GM10266 (cell line): ENCODE measurements at regions not wholly inside any gene's neighbourhood (a gene's known extent, or its start where the extent isn't known, plus 50 kb on each side); places are given as distances from the start of the nearest gene placed in this dataset.

Experiments
- DNase-seq: peaks from one replicate; pipeline ENCODE4 v3.0.0; 2012; ENCODE audit errors: extremely low spot score
- TF ChIP-seq, protein P1 (sequence below): IDR thresholded peaks from 2 replicates; pipeline ENCODE4 v1.5.1; 2012; ENCODE audit warnings: mild to moderate bottlenecking, low read depth; ENCODE audit not compliant: control insufficient read depth, insufficient read depth; ENCODE audit errors: missing control alignments

DNA sequence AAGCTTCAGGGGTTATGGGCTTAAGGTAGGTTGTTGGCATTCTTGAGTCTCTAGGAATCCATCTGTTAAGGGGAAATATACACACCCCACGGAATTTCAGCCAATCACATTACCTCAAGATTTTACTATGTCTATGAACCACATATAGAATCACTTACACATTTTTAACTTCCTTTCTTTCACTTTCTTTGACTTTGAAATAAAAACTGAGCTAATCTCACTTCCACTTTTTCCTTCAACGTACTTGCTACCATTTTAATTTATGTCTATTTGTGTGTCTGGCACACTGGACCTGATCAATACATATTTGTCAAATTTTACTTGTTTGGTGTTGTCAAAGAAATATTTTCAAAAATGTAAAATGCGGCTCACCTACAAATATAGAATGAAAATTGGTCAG, 545.4 kb upstream of the JAG1 start:
- DNase-seq, result no peak
- TF ChIP-seq, protein P1, sequence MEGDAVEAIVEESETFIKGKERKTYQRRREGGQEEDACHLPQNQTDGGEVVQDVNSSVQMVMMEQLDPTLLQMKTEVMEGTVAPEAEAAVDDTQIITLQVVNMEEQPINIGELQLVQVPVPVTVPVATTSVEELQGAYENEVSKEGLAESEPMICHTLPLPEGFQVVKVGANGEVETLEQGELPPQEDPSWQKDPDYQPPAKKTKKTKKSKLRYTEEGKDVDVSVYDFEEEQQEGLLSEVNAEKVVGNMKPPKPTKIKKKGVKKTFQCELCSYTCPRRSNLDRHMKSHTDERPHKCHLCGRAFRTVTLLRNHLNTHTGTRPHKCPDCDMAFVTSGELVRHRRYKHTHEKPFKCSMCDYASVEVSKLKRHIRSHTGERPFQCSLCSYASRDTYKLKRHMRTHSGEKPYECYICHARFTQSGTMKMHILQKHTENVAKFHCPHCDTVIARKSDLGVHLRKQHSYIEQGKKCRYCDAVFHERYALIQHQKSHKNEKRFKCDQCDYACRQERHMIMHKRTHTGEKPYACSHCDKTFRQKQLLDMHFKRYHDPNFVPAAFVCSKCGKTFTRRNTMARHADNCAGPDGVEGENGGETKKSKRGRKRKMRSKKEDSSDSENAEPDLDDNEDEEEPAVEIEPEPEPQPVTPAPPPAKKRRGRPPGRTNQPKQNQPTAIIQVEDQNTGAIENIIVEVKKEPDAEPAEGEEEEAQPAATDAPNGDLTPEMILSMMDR, result no peak

DNA sequence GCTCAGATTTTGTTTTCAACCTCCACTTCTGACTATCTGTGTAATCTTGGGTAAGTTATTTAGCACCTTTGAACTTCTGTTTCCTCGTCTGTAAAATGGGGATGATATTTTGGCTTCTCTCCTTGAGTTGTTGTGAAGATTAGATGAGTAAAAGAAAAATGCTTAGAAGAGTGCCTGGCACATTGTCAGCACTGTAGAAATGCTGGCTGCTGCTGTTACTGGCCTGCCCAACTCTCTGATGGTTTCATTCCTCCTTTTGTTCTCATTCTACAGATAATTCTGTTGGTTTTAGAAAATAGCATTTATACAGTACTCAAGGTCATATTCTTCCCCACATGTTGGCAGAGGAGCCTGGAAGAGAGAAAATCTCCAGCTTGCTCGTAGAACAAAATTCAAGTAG, 547.2 kb upstream of the JAG1 start:
- TF ChIP-seq, protein P1, result no peak
- no peak for DNase-seq

DNA sequence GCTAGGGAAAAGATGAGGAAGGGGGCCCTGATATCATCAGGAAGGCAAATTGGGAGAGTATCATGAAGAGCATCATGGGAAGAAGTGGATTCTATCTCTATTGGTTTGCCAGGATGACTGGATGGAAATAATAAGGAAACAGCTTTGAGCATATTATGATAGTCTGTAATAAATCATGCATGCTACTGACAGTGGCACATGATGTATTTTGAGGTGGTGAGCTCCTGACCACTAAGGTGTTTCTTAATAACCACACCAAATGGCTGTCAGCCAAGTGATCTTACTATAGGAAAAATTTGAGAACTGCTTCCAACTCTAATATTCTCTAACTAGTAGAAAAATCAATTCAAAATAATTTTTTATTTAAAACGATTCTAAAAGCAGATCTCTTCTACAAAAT, 548.4 kb upstream of the JAG1 start:
- no peak for DNase-seq

DNA sequence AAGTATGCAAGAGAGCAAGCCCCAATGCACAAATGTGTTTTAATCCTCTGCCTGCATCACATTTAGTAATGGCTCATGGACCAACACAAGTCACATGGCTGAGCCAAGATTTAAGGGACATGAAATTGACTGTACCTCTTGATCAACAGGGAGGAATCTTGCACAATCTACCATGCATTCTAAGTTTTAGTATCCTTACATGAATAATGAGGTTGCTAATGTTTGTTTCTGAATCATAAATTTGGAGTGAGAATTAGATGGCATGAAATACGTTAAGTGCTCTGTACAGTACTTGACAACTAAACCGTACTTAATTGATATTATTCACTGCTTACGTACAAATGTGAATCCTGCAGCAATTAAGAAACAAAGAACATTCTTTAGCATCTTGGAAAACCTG, 553.8 kb upstream of the JAG1 start:
- DNase-seq, result no peak
- TF ChIP-seq, protein P1, result no peak

More for the DNA sequence above, 548.4 kb upstream of the JAG1 start:
- TF ChIP-seq, protein P1, result no peak

DNA sequence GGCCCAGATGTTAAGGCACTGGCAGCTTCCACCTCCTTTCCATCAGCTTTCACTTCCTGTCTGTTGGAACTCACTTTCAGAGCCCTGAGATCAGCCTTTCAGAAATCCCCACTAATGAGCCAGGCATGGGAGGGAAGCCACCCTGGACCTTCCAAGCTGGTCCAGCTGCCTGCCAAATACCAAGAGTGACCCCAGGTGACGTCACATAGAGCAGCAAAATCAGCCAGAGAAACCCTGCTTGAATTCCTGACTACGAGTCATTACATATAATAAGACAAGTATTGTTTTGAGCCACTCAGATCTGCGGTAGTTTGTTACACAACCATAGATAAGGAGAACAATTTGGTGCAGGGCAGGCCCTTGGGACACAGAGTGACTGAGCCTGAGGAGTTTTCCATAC, 556.0 kb upstream of the JAG1 start:
- no peak for DNase-seq
- TF ChIP-seq, protein P1, result no peak

DNA sequence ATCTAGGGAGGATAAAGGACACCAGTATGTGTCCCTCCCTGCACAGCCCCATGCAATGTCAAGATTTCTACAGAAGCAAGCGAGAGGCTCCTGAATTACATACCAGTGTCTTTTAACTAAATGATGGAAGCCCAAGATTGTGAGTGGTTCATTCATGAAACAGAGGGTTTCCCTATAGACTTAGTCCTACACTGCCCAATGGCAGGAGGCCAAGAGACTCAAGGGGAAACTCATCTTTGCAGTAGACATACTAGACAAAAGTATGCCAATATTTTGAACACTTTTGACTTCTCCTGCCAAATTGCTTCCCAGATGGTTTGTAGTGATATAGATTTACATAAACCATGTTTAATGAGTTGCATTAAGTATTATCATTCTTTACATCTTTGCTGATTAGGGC, 557.2 kb upstream of the JAG1 start:
- TF ChIP-seq, protein P1, result no peak
- DNase-seq, result no peak

DNA sequence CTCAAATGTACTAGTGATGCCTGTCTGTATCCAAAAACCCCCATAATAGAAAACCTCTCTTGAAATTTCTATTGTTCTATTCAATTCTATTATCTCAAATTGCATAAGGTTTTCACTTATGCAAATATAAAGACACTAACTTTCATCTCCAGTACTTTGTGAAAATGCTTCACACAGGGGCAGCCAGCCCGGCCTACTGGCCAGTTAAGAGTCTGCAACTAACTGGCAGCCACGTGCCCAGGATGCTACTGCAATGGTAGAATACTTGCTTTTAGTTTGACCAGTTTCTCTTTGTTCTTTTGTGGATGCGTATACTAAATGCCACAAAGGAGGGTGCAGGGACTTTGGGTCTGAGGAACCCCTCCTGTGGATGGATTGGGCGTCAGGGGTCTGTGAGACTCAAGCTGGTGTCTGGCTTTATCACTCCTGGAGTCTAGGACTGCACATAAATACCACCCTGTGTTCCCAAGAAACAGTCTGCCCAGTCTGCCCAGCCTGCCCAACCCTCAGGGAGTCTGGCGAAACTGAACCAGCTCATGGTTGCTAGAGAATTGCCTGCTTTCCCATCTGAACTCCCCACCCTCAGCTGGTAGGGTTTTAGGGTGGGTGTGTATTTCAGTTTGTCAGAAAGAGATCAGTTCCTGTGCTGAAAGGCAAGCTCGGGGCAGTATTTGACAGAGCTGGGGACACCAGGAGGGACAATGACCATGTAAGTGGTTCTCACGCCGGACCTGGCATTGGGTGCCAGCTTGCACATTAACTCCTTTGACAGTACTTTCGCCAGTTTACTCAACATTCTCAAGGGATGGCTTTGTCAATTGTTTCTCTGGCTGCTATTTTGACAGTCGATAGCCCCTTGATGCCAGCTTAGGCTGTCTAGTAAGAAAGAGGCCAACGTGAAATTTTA, 558.2 kb upstream of the JAG1 start:
- TF ChIP-seq, protein P1, result no peak
- no peak for DNase-seq
